Fibroblast of mammary gland (primary cell): ENCODE measurements at regions not wholly inside any gene's neighbourhood (a gene's known extent, or its start where the extent isn't known, plus 50 kb on each side); places are given as distances from the start of the nearest gene placed in this dataset.

ENCODE experiments used
- DNase-seq: peaks from one replicate; pipeline ENCODE4 v3.0.0-alpha.2; 2010; ENCODE audit warnings: low read depth
- H3K4me3 ChIP-seq: 2 replicates; pipeline ENCODE4 v1.5.1; 2011; ENCODE audit warnings: low read depth, mild to moderate bottlenecking, low read length, moderate library complexity; ENCODE audit not compliant: control insufficient read depth
- TF ChIP-seq, protein P1 (sequence below): conservative IDR thresholded peaks from 2 replicates; pipeline ENCODE4 v1.5.1; 2011; ENCODE audit warnings: low read depth, low read length, inconsistent platforms; ENCODE audit not compliant: control insufficient read depth, insufficient read depth

DNA sequence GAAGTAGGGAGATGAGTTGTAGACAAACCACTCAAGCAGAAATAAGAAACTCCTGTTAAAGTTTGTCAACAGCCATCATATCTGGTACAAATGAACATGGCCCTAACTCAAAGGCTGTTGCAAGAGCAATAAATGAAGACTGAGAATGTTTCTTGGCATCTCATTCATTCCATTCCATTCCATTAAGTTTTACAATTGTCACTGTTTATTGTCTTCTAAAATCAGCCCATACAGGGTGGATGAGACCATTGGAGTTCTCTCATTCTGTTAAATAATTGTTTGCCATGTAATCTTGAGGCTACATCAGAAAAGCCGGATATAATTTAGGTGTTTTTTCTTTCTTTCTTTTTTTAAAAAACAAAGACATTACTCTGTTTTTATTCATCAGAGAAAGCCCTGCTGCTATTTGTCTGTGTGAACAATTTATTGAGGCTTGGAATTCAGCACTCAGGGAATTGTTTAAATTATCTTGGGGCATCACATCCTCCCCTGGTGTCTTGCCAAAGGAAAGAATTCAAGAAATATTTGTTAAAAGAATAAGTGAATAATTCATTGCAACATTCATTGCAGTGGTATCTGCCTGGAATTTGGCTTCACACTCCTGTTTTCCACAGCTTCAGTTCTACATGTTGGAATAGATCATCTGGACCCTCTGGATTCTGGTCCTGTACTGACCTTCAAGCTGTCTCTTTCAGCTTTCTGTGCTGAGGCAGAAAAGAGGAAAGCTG lies 604.5 kb downstream of the PLPP3 start:
- TF ChIP-seq, protein P1, sequence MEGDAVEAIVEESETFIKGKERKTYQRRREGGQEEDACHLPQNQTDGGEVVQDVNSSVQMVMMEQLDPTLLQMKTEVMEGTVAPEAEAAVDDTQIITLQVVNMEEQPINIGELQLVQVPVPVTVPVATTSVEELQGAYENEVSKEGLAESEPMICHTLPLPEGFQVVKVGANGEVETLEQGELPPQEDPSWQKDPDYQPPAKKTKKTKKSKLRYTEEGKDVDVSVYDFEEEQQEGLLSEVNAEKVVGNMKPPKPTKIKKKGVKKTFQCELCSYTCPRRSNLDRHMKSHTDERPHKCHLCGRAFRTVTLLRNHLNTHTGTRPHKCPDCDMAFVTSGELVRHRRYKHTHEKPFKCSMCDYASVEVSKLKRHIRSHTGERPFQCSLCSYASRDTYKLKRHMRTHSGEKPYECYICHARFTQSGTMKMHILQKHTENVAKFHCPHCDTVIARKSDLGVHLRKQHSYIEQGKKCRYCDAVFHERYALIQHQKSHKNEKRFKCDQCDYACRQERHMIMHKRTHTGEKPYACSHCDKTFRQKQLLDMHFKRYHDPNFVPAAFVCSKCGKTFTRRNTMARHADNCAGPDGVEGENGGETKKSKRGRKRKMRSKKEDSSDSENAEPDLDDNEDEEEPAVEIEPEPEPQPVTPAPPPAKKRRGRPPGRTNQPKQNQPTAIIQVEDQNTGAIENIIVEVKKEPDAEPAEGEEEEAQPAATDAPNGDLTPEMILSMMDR: no peak
- DNase-seq: peak; percentile 69
- no peak overlapping the region for H3K4me3 ChIP-seq

DNA sequence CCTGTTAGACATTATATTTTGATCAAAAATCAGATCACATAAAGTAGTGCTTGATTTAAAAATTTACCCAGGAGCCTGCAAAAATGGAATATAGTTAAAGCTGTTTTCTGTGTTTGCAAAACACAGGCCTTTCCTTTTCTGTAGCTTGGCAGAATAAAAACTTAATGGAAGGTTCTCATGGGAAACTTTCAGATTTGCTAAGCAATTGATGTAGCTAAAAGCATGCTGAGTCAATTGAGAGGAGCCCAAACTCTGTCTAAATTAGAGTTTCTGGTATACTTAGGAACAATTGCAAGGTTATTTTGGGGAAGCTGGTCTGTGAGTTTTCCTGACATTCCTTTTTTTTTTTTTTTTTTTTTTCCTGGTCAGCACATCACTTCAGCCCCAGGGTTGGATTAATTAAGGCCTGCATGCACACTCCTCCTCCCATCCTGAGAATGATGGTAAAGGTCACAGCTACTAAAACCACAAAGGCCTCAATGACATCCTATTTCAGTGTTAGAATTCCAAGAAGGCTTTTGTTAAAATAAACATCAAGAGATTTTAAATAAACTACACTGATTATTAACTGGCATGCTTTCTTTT lies 608.7 kb downstream of the PLPP3 start:
- peak; percentile 63 for DNase-seq
- H3K4me3 ChIP-seq: no peak overlapping the region
- TF ChIP-seq, protein P1: no peak

DNA sequence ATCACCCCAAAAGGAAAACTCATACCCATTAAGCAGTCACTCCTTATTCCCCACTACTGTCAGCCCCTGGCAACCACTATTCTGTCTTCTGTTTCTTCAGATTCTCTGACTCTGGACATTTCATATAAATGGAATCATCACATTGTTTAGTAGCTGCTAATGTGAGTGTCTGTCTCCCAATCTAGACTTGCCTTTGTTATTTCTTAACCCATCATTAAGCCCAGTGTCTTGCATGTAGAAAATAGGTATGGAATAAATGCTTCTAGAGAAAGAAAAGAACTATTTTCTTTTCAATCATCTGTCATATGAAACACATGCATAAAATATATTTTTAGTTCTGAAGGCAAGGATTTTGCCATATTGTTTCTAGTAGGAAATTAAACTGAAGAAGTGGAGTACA lies 610.0 kb downstream of the PLPP3 start:
- TF ChIP-seq, protein P1: no peak
- DNase-seq: no peak
- H3K4me3 ChIP-seq: no peak overlapping the region

DNA sequence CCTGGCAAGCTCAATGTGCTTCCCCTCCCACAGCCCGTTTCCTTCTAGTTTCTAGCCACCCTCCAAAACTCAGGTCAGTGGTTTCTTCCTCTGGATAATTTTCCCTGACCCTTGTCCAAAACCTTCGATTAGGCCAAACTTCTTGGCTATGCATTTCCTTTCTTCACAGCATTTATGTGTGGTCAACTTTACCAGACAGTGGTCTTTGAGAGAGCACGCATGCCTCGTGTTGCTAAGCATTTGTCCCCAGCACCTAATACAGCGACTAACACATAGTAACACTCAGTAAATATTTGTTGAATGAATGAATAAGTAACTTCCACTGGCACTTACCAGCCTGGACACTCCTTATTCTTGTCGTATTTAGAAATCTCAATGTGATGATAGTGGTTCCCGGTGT lies 610.7 kb downstream of the PLPP3 start:
- DNase-seq: no peak
- no peak overlapping the region for H3K4me3 ChIP-seq
- TF ChIP-seq, protein P1: no peak

DNA sequence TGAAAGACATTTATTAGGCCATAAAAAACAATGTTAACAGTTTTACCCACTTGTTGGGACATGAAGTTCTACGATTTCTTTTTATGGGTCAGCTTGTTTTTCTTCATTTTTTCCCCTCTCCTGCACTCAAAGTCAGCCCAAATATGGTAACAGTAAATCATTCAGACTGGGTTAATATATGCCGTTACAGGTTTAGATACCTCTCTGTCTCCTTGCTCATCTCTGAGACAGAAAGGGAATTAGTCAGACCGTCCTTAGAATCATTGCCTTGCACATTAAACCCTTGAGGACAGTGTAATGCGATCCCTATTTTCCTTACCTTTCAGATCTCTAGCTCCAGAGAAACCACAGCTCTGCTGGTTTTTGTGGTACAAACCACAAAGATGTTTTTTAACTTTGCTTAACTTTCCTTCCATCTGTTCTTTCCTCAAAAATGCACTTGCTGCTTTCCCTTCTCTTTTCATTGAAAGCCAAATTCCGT lies 613.3 kb downstream of the PLPP3 start:
- H3K4me3 ChIP-seq: no peak overlapping the region
- peak; percentile 57 for DNase-seq
- TF ChIP-seq, protein P1: no peak

DNA sequence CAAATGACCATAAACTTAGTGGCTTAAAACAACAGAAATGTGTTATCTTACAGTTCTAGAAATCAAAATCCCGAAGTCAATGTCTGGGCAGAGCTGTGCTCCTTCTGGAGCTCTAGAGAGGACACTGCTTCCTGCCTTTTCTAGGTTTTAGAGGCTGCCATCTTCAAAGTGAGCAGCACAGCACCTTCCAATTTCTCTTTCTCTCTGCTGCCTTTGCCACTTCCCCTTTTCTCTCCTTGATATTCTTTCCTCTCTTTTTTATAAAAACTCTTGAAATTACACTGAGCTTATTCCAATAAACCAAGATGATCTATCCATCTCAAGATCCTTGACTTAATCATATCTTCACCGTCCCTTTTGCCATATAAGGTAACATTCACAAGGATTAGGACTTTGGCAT lies 616.9 kb downstream of the PLPP3 start:
- DNase-seq: no peak
- TF ChIP-seq, protein P1: no peak
- no peak overlapping the region for H3K4me3 ChIP-seq

DNA sequence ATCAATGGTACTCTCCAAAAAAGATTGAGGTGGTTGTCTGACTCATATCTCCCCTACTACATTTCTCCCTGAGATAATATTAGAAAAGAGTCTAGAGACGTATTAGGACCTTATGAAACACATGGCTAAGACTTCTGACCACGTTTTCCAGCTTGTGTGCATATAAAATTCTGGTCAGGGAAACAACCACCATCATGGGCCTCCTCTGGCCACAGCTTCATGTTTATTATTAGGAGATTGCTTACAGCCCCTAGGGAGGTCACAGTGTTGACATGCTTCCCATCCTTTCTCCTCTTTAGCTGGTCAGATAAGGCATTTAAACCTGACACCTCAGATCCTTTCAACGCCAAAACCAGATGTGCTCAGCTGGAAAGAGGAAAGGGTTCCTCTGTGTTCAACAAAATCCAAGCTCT lies 620.2 kb downstream of the PLPP3 start:
- no peak overlapping the region for H3K4me3 ChIP-seq
- TF ChIP-seq, protein P1: no peak
- no peak for DNase-seq
